ENCODE measurements at regions not wholly inside any gene's neighbourhood (a gene's known extent, or its start where the extent isn't known, plus 50 kb on each side); places are given as distances from the start of the nearest gene placed in this dataset.

DNA sequence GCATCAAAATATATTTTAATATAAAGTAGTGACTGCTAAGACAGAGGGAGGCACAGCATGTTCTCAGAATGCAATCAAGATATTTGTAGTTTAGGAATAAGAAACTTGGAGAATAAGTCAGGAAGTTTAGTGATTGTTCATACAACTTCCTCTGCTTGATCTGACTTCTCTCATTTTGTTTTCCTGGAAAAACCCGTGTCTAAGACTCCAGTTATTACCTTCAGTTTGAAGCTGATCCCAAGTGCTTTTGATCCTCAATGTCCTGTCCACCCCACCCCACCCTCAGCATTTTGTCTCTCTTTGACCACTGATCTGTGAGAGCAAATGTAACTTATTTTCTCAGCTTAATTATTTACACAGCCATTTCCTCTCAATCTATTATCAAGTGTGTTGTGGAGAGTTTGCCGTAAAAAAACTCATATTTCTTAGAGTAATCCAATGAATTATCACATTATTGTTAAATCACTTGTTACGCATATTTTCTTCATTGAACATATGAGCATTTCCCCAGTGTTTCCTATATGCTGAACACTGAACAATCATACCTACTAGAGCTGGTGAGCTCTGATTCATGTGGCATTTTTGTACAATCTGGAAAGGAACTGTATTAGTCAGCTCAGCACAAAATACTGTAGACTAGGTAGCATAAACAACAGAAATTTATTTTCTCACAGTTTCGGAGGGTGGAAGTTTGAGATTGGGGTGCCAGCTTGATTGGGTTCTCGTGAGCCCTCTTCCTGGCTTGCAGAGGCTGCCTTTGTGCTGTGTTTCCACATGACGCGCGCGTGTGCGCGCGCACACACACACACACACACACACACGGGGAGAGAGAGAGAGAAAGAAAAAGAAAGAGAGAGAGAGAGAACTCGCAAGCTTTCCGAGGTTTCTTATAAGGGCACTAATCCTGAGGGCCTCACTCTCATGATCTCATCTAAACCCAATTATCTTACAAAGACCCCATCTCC is 65.5 kb upstream of the DPYD start:
- Histone ChIP-seq H3K27ac (ENCODE audit: poor library complexity, severe bottlenecking) (no peak overlapping the region), H3K4me3 (ENCODE audit: severe bottlenecking) (no peak overlapping the region), H3K9me3 (ENCODE audit: severe bottlenecking) (no peaks in the 10 kb centered on the region), H3K4me1 (ENCODE audit: insufficient read depth, poor library complexity, severe bottlenecking) (peaks cover 13% of the 10 kb centered on the region), H3K36me3 (ENCODE audit: low read depth) (no peaks in the 10 kb centered on the region), H3K27me3 (ENCODE audit: insufficient read depth, poor library complexity, severe bottlenecking) (no peaks in the 10 kb centered on the region)
- DNase-seq (ENCODE audit: low spot score) (no peak), ATAC-seq (ENCODE audit: low read depth) (peak; percentile 39; the same call in 1 of the 3 replicates)
- TF ChIP-seq, protein P1, sequence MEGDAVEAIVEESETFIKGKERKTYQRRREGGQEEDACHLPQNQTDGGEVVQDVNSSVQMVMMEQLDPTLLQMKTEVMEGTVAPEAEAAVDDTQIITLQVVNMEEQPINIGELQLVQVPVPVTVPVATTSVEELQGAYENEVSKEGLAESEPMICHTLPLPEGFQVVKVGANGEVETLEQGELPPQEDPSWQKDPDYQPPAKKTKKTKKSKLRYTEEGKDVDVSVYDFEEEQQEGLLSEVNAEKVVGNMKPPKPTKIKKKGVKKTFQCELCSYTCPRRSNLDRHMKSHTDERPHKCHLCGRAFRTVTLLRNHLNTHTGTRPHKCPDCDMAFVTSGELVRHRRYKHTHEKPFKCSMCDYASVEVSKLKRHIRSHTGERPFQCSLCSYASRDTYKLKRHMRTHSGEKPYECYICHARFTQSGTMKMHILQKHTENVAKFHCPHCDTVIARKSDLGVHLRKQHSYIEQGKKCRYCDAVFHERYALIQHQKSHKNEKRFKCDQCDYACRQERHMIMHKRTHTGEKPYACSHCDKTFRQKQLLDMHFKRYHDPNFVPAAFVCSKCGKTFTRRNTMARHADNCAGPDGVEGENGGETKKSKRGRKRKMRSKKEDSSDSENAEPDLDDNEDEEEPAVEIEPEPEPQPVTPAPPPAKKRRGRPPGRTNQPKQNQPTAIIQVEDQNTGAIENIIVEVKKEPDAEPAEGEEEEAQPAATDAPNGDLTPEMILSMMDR (IDR thresholded peaks at IDR 0.05; ENCODE audit: poor library complexity, severe bottlenecking): no peak

DNA sequence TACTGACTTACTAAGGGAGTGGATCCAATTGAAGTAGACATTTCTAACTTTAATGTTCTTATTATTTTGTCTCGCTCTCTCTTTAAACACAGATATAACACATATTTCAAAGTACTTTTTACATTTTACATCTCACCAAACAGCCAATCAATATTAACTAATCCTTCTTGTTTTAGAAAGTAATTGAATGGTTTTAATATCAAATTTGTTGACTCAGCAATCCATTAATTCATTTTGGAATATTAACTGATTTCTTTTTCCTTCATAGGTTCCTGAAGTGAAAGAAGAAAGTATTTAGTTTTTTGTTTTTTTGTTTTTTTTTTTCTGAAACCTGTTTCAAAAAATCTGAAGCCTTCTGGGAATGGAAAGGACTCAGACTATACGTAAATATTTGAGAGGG is 62.3 kb upstream of the DPYD start:
- no peak overlapping the region for H3K27ac ChIP-seq (ENCODE audit: poor library complexity, severe bottlenecking)
- no peak overlapping the region for H3K4me3 ChIP-seq (ENCODE audit: severe bottlenecking)
- H3K27me3 ChIP-seq (ENCODE audit: insufficient read depth, poor library complexity, severe bottlenecking): no peaks in the 10 kb centered on the region
- TF ChIP-seq, protein P1 (IDR thresholded peaks at IDR 0.05; ENCODE audit: poor library complexity, severe bottlenecking): no peak
- DNase-seq (ENCODE audit: low spot score) (no peak), ATAC-seq (ENCODE audit: low read depth) (no peak)
- no peaks in the 10 kb centered on the region for H3K9me3 ChIP-seq (ENCODE audit: severe bottlenecking)
- H3K36me3 ChIP-seq (ENCODE audit: low read depth): no peaks in the 10 kb centered on the region
- H3K4me1 ChIP-seq (ENCODE audit: insufficient read depth, poor library complexity, severe bottlenecking): no peaks in the 10 kb centered on the region

DNA sequence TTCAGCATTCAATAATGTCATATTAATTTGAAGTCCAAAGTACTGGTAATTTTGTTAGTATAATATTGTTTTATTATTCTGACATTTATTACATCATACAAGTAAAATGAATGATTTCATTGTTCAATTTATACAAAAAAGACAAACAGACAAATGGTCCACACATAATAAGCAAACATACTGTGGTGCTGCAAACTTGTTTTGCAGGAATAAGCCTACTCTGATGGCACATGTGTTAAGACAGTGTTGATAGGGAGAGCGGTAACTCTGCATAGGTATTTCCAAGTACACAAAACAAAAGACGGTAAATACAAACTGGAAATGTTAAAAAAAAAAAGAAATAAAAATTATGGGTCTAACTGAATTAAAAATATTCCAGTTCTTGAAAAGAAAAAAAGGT is 59.7 kb upstream of the DPYD start:
- H3K4me1 ChIP-seq (ENCODE audit: insufficient read depth, poor library complexity, severe bottlenecking): no peaks in the 10 kb centered on the region
- H3K36me3 ChIP-seq (ENCODE audit: low read depth): no peaks in the 10 kb centered on the region
- ATAC-seq (ENCODE audit: low read depth) (no peak), DNase-seq (ENCODE audit: low spot score) (no peak)
- TF ChIP-seq, protein P1 (IDR thresholded peaks at IDR 0.05; ENCODE audit: poor library complexity, severe bottlenecking): no peak
- no peaks in the 10 kb centered on the region for H3K27me3 ChIP-seq (ENCODE audit: insufficient read depth, poor library complexity, severe bottlenecking)
- peaks cover under 1% of the 10 kb centered on the region for H3K9me3 ChIP-seq (ENCODE audit: severe bottlenecking)
- H3K27ac ChIP-seq (ENCODE audit: poor library complexity, severe bottlenecking): no peak overlapping the region
- no peak overlapping the region for H3K4me3 ChIP-seq (ENCODE audit: severe bottlenecking)

DNA sequence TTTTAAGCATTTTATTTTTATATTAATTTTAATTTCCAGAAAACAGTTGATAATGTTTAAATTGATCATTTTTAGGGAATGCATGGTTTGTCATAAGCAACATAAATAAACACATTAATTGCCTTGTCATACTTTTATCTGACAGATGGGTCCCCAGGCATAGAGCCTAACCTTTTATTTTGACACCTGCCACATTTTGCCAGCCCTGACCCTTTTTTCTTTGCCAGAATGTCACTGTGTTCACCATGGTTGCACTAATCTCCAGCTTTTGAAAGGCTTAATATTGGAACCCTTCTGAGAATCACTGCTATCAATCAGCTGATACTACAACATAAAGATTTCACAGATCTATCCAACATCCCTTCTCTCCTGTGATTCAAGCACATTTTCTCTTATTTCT is 56.0 kb upstream of the DPYD start:
- H3K27me3 ChIP-seq (ENCODE audit: insufficient read depth, poor library complexity, severe bottlenecking): no peaks in the 10 kb centered on the region
- H3K4me3 ChIP-seq (ENCODE audit: severe bottlenecking): no peak overlapping the region
- no peak overlapping the region for H3K27ac ChIP-seq (ENCODE audit: poor library complexity, severe bottlenecking)
- ATAC-seq (ENCODE audit: low read depth) (no peak), DNase-seq (ENCODE audit: low spot score) (no peak)
- no peaks in the 10 kb centered on the region for H3K4me1 ChIP-seq (ENCODE audit: insufficient read depth, poor library complexity, severe bottlenecking)
- H3K36me3 ChIP-seq (ENCODE audit: low read depth): no peaks in the 10 kb centered on the region
- TF ChIP-seq, protein P1 (IDR thresholded peaks at IDR 0.05; ENCODE audit: poor library complexity, severe bottlenecking): no peak
- peaks cover 2% of the 10 kb centered on the region for H3K9me3 ChIP-seq (ENCODE audit: severe bottlenecking)

All from RWPE2 (cell line).